Renal cortical epithelial cell (primary cell): ENCODE measurements at regions not wholly inside any gene's neighbourhood (a gene's known extent, or its start where the extent isn't known, plus 50 kb on each side); places are given as distances from the start of the nearest gene placed in this dataset.
A peak's percentile ranks its signal among the peaks of the same experiment; 100 is the strongest.

Source experiments
- DNase-seq: peaks from one replicate; pipeline ENCODE4 v3.0.0-alpha.2; 2011; ENCODE audit warnings: low read depth

- no peak for DNase-seq
Observed at GRCh38 chr3:139281096-139281495, 62.7 kb upstream of the MRPS22 start.

- no peak for DNase-seq
Observed at GRCh38 chr3:139281522-139282196, 62.2 kb upstream of the MRPS22 start.

DNA sequence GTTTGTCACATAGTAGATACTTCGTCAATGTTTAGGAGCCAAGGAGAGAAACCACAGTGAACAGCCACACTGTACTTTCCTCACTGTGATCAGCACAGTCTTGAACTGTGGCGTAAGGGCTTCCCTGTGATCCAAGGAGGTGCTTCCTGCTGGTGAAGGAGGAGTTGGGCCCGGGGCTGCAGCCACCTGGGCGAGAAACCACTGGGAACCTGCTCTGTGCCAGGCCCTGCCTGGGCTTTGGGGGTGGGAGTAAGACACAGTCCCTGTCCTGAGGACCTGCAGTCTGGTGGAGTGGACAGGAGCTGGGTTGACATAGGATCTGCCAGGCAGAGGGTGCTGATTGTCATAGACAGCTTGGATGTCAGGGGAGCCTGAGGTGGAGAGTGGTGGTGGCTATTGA is 60.5 kb upstream of the MRPS22 start:
- DNase-seq = no peak

- no peak for DNase-seq
Observed at GRCh38 chr3:139284221-139284620, 59.6 kb upstream of the MRPS22 start.

GRCh38 chr3:139285691-139286090 is 58.1 kb upstream of the MRPS22 start:
- no peak for DNase-seq

DNA sequence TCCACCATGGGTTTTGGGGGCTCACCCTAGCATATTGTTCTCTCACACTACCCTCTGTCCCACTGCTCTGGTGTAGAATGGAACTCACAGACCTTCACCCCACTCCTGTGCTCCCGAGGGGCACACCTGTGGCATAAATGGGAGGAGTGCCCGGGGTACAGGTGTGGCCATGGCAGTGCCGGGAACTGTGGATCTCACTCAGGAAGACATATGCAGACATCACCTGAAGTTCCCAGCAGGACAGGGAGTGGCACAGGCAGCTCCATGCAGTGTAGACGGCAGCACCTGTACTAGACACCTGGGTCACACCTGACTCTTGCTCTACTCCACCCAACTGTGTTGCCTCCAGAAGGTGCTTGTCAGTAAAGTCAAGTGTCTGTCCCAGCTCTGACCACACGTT is 57.6 kb upstream of the MRPS22 start:
- no peak for DNase-seq

DNA sequence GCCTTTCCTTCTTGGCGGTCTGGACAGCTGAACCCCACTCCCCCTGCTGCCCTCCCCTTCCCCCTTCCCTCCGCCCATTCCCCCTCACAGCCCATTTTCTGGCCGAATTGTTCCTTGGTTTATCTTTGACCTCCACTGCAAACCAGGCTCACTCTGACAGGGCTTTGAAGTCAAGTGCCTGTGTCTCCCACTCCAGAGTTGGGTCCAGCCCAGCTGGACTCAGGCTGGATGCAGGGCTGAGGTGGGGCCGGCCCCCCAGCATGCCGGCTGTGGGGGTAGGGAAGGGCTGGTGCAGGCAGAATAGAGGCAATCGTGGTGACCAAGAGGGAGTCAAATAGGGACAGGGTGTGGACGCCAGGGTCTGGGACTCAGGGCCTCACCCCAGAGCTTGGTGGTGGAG is 57.0 kb upstream of the MRPS22 start:
- no peak for DNase-seq

- no peak for DNase-seq
Observed at GRCh38 chr3:139287557-139287956, 56.3 kb upstream of the MRPS22 start.

DNA sequence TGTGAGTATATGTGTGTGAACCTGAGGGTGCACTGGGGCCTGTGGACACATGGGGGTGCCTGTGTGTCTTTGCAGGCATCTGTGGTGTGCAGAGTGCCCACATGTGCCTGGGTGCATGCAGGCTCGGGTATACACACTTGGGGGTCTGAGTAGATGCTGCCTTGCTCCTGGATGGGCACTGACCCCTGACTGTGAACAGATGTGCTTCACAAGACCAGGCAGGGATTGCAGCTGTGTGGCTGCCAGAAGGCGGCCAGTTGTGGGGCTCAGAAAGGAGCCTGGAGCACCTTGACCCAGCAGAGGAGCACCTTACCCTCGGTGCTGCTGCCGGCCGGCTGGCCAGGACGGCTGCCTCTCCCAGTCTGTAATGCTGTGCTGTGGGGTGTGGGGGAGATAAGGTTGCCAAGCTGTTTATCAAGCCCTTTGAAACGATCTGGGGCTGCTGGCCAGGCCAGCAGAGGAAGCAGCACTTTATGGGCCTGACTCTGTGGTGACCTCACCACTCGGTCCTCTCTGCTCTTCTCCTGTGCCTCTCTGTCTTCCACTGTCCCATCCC is 55.5 kb upstream of the MRPS22 start:
- DNase-seq = no peak

- no peak for DNase-seq
Observed at GRCh38 chr3:139289860-139290524, 53.8 kb upstream of the MRPS22 start.

DNA sequence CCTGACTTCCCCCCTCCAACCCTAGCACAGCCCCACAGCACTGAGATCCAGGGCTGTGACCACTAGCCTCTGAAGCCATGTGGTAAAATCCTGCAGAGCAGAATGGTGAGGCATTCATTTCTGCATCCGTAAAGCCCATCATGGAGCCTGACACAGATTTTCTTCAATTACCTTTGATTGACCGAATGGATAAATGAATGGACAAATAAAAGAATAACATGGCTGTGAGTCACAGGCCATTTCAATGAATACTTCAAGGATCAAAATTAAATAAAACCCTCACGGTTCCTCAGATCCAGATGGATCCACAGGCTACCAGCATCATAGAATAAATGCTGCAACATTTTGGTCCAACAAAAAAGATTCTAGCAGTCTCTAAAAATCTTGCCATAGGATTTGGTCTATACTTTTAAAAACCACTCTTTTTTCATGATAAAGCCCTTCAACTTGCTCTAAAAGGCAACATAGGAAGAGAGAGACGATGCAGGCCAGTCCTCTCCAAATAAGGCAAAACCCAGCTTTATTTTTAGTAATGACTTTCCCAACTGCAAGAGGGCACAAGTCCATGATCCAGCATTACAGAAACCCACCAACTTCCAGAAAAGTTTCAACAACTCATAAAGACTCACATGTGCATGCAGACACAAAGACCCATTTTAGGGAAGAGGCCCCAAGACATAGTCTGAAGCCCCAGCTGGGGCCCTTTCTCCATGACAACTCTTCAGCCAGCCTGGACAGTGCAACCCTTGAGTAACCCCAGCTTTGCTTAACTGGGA is 52.4 kb upstream of the MRPS22 start:
- DNase-seq = no peak

DNA sequence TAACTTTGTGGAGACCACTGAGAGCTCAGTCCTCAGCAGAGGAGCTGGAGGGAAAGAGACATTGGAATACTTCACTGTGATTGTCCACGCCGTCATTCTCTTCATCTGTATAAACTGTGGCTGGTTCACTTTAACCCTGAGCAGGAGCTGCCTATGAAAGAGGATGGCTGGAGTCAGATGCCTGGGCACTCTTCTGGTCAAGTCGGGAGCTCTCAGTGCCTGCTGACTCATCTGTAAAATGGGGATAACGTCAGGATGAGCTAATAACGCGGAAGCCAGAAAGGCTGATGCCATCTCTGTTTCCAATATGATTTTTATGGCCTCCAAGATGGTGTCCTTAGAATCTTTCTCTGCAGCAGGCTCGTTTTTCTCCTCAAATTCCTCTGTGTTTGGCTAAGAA is 51.6 kb upstream of the MRPS22 start:
- DNase-seq = no peak

DNA sequence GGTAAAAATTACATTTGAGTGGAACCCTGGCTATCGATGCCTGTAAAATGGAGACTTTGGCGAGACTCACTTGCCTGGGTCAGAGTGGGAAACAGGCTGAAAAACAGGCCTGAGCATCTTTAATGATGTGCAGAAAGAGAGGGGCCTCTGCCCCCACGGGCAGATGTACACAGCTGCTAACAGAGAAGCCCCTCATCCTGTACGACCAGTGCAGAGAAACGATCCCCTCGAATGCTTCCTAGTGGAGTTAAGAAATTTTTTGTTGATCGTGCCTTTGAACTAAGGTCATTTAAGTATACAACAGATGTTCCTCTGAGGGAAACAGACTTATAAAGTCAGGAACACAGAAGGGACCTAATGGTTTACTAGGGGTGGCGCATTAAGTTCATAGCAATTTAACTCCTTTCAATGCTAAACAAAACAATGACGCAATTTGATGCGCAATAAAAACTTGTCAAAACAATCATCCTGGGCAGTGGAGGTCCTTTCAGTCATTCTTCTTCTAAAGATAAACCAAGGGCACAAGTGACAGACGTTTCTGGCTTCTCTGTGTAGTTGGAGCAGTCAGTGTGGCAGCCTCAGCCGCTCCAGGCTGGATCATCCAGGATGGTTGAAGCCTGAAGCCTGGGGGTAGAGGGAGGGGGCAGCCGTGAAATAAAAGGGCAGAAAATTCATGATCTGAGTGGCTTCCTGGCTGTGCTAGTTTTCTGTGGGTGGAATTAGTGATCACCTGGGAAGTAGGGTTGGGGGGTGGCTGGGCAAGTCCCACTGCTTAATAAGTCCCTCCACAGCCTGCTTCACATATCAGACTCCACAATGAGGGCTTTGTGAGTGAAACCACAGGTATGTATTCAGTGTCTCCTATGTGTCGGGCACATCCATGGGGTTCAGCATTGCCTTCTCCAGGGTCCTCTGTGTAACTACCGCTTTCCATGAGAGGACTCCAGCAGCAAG is 50.8 kb upstream of the MRPS22 start:
- DNase-seq = peak; percentile 94

- no peak for DNase-seq
Observed at GRCh38 chr3:139293665-139294023, 50.2 kb upstream of the MRPS22 start.
